ENCODE measurements at regions not wholly inside any gene's neighbourhood (a gene's known extent, or its start where the extent isn't known, plus 50 kb on each side); places are given as distances from the start of the nearest gene placed in this dataset.

DNA sequence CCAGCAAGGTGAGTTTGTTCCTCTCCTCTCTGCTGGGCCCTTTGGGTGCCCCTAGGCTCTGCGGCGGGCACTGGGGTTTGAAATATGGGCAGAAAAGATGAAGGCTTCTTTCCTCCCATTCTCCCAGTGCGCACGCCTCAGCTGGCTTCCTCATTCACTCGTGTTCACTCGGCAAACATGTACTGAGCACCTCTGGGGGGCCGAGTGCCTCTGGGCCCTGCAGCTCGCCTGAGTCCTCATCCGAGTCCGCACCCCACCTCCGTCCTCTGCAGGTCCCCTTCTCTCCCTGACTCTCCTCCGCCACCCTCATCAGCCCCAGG lies 98.5 kb upstream of the RUNX3 start (continued):
- no peak for TF ChIP-seq MYNN (CRISPR knock-in tag; IDR thresholded peaks at IDR 0.05; ENCODE audit: low read depth)
- TF ChIP-seq ZSCAN25 (CRISPR knock-in tag; IDR thresholded peaks at IDR 0.05) = no peak
- TF ChIP-seq, protein P1, sequence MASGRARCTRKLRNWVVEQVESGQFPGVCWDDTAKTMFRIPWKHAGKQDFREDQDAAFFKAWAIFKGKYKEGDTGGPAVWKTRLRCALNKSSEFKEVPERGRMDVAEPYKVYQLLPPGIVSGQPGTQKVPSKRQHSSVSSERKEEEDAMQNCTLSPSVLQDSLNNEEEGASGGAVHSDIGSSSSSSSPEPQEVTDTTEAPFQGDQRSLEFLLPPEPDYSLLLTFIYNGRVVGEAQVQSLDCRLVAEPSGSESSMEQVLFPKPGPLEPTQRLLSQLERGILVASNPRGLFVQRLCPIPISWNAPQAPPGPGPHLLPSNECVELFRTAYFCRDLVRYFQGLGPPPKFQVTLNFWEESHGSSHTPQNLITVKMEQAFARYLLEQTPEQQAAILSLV (CRISPR knock-in tag; IDR thresholded peaks at IDR 0.05; ENCODE audit: borderline replicate concordance) = no peak
- TF ChIP-seq KLF16 (CRISPR knock-in tag; IDR thresholded peaks at IDR 0.05) = no peak
- TF ChIP-seq, protein P2, sequence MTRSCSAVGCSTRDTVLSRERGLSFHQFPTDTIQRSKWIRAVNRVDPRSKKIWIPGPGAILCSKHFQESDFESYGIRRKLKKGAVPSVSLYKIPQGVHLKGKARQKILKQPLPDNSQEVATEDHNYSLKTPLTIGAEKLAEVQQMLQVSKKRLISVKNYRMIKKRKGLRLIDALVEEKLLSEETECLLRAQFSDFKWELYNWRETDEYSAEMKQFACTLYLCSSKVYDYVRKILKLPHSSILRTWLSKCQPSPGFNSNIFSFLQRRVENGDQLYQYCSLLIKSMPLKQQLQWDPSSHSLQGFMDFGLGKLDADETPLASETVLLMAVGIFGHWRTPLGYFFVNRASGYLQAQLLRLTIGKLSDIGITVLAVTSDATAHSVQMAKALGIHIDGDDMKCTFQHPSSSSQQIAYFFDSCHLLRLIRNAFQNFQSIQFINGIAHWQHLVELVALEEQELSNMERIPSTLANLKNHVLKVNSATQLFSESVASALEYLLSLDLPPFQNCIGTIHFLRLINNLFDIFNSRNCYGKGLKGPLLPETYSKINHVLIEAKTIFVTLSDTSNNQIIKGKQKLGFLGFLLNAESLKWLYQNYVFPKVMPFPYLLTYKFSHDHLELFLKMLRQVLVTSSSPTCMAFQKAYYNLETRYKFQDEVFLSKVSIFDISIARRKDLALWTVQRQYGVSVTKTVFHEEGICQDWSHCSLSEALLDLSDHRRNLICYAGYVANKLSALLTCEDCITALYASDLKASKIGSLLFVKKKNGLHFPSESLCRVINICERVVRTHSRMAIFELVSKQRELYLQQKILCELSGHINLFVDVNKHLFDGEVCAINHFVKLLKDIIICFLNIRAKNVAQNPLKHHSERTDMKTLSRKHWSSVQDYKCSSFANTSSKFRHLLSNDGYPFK (CRISPR knock-in tag; IDR thresholded peaks at IDR 0.05; ENCODE audit: borderline replicate concordance) = no peak

DNA sequence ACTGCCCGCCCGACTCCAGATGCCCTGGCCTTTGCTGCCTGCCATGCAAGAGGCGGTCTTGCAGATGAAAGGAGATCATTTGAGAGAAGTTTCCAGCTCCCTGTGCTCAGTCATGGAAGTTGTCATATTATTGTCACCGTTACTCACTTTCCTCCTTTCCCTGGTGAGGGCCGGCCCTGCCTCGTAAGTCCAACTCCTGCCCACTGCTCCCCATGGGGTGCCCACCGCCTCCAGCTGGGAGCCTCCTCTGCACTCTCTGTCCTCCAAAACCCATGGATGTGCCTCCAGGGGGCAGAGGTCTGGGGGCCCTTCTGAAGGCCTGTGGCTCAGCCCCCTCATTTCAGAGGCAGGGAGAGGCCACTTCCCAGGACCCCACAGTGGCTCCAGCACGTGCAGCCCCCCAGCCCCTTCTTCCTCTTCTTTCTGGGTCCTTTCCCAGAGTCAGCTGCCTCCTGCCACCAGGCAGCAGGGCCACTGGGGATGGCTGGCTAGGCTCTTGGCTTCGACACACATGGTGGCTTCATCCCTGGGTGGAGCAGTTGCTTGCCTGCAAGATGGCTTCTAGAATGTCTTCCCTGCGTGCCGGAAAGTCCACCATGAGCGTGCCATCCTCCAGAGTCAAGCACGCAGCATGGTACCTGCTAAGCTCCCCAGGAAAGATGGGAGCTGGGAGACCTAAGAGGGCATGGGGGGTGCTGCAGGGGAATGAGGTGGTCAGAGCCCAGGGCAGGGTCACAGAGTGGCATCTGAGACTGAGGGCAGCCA lies 97.9 kb upstream of the RUNX3 start:
- H3K9ac ChIP-seq (ENCODE audit: insufficient read depth, low read depth, low read length) = no peak overlapping the region
- DNase-seq (ENCODE audit: low spot score) (no peak), FAIRE-seq (no peak), ATAC-seq (no peak)
- WGBS (ENCODE audit: low lambda C conversion rate) = 43% methylated on average over 12 of the region's 13 CpGs
- ChIA-PET POLR2A (no interaction called here), CTCF (ENCODE audit: low intra/inter-chr PET ratio, low total read pairs) (no interaction called here)
- H2AFZ ChIP-seq (ENCODE audit: low read length) = no peak overlapping the region
- H3K79me2 ChIP-seq (ENCODE audit: insufficient read depth, low read length) = no peaks in the 10 kb centered on the region
- H3K36me3 ChIP-seq (replicated peaks in 1 of 2; ENCODE audit: control insufficient read depth in 1 of 2, insufficient read depth in 2 of 2, low read length in 2 of 2) = no peaks in the 10 kb centered on the region
- no peak overlapping the region for H3K4me2 ChIP-seq (ENCODE audit: low read depth, low read length)
- in situ Hi-C loops (cut with HindIII; ENCODE audit: extremely low pct_ligation_motif_present, low pct_unique_long_range_greater_than_20kb) = no loop called here
- peaks cover 5 to 26% of the 10 kb centered on the region in 2 experiments; a peak in 3 of 5 replicates for H3K27me3 ChIP-seq (ENCODE audit: control insufficient read depth in 1 of 2, insufficient read depth in 2 of 2, low read length in 2 of 2)
- peaks cover 4% of the 10 kb centered on the region for H3K4me1 ChIP-seq (ENCODE audit: insufficient read depth, low read length)
- H3K9me3 ChIP-seq (ENCODE audit: low read length) = no peaks in the 10 kb centered on the region
- no peak overlapping the region for H3K4me3 ChIP-seq (replicated peaks in 1 of 3; ENCODE audit: insufficient read depth in 1 of 3, low read depth in 2 of 3, low read length in 3 of 3)
- intact Hi-C loops (cut with micrococcal nuclease; ENCODE audit: unreplicated experiment) = no loop called here
- no peak overlapping the region for H3K27ac ChIP-seq (ENCODE audit: extremely low read length, insufficient read depth, low read length)
- no TSS peak for BruUV-seq (replicated peaks)
- no peaks in the 10 kb centered on the region for H4K20me1 ChIP-seq (ENCODE audit: insufficient read depth, low read length)
- TF ChIP-seq HNF4A (CRISPR knock-in tag; IDR thresholded peaks at IDR 0.05) (no peak), ZNF446 (CRISPR knock-in tag; IDR thresholded peaks at IDR 0.05) (no peak), MIXL1 (CRISPR knock-in tag; IDR thresholded peaks at IDR 0.05) (no peak), ZNF567 (CRISPR knock-in tag; IDR thresholded peaks at IDR 0.05; ENCODE audit: borderline replicate concordance) (no peak), ZNF747 (CRISPR knock-in tag; IDR thresholded peaks at IDR 0.05; ENCODE audit: borderline replicate concordance) (no peak), PCBP2 (optimal IDR thresholded peaks at IDR 0.05; ENCODE audit: low read depth, low read length, poor library complexity, severe bottlenecking) (no peak), ZNF136 (CRISPR knock-in tag; IDR thresholded peaks at IDR 0.05; ENCODE audit: low read depth) (no peak), GATAD2A (CRISPR knock-in tag; IDR thresholded peaks at IDR 0.05) (no peak), PRPF4 (IDR thresholded peaks at IDR 0.05; ENCODE audit: low read depth, low read length, poor library complexity, severe bottlenecking) (no peak), HNRNPLL (IDR thresholded peaks at IDR 0.05; ENCODE audit: low read depth, low read length, poor library complexity, severe bottlenecking) (no peak)
- TF ChIP-seq, protein P3, sequence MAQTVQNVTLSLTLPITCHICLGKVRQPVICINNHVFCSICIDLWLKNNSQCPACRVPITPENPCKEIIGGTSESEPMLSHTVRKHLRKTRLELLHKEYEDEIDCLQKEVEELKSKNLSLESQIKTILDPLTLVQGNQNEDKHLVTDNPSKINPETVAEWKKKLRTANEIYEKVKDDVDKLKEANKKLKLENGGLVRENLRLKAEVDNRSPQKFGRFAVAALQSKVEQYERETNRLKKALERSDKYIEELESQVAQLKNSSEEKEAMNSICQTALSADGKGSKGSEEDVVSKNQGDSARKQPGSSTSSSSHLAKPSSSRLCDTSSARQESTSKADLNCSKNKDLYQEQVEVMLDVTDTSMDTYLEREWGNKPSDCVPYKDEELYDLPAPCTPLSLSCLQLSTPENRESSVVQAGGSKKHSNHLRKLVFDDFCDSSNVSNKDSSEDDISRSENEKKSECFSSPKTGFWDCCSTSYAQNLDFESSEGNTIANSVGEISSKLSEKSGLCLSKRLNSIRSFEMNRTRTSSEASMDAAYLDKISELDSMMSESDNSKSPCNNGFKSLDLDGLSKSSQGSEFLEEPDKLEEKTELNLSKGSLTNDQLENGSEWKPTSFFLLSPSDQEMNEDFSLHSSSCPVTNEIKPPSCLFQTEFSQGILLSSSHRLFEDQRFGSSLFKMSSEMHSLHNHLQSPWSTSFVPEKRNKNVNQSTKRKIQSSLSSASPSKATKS (CRISPR knock-in tag; IDR thresholded peaks at IDR 0.05) = no peak
- TF ChIP-seq, protein P4, sequence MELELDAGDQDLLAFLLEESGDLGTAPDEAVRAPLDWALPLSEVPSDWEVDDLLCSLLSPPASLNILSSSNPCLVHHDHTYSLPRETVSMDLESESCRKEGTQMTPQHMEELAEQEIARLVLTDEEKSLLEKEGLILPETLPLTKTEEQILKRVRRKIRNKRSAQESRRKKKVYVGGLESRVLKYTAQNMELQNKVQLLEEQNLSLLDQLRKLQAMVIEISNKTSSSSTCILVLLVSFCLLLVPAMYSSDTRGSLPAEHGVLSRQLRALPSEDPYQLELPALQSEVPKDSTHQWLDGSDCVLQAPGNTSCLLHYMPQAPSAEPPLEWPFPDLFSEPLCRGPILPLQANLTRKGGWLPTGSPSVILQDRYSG (CRISPR knock-in tag; IDR thresholded peaks at IDR 0.05) = no peak

Data from HepG2 (cell line).